ENCODE measurements at regions not wholly inside any gene's neighbourhood (a gene's known extent, or its start where the extent isn't known, plus 50 kb on each side); places are given as distances from the start of the nearest gene placed in this dataset.

DNA sequence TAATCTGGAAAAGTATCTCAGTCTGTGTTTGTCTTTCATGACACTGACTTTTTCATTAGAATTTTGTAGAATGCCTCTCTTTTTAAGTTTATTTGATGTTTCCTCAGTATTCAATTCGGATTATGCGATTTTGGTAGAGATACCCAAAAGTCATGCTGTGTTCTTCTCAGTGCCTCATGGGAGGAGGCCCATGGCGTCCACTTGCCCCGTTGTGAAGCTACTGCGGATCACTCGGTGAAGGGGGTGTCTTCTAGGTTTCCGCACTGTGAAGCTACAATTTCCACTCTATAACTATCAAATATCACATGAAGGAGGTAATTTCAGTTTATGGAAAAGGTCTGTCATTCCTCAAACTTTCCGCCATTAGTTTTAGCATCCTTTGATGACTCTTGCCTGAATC, 794.0 kb downstream of the TBC1D22A start:
- DNase-seq: no peak

GRCh38 chr22:47553436-47553835, 791.0 kb downstream of the TBC1D22A start:
- DNase-seq: no peak

DNA sequence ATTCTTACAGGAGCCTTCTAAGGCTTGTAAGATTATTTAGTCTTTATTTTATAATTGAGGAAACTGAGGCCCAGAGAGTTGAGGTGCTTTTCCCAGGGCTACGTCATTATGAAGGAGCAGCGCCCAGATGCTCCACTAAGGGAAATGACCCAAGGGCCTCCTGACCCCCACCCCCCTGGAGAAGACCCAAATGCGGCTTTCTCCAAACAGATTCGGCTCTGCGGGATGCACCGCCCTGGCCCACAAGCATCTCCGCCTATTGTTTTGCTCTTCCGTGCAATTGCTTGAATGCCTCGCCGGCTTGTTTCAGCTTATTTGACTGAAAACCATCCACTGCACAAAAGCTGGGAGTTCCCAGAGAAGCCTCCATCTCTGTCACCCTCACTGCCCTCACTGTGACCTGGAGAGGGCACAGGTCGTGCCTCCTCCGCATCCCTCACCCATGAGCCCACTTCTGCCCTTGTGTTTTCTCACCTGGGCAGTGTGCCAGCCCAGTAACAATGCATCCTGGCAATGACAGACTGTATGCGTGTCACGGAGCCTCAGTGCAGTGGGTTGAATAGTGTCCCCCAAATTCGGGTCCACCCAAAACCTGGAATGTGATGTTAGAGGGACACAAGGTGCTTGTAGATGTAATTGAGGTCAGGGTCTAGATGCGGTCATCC, 790.2 kb downstream of the TBC1D22A start:
- DNase-seq: no peak

DNA sequence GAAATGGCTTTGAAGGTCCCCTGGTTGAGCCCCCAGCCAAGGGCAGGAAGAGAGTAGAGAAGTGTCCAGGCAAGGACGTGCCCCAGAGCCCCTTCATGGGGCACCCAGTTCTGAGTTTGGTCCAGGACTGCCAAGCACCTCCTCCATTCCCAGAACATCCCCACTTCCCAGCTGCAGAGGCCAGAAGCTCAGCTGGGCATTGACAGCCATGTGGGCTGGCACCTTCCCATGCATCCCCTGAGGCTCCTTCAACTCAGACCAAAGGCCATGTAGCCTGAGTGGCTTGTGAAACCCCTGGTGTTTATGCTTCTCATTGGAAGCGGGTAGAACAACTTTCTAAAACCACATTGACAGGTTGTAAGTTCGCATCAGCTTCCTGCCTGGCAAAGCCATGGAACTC, 789.6 kb downstream of the TBC1D22A start:
- DNase-seq: no peak

GRCh38 chr22:47551431-47551775, 789.0 kb downstream of the TBC1D22A start:
- no peak for DNase-seq

DNA sequence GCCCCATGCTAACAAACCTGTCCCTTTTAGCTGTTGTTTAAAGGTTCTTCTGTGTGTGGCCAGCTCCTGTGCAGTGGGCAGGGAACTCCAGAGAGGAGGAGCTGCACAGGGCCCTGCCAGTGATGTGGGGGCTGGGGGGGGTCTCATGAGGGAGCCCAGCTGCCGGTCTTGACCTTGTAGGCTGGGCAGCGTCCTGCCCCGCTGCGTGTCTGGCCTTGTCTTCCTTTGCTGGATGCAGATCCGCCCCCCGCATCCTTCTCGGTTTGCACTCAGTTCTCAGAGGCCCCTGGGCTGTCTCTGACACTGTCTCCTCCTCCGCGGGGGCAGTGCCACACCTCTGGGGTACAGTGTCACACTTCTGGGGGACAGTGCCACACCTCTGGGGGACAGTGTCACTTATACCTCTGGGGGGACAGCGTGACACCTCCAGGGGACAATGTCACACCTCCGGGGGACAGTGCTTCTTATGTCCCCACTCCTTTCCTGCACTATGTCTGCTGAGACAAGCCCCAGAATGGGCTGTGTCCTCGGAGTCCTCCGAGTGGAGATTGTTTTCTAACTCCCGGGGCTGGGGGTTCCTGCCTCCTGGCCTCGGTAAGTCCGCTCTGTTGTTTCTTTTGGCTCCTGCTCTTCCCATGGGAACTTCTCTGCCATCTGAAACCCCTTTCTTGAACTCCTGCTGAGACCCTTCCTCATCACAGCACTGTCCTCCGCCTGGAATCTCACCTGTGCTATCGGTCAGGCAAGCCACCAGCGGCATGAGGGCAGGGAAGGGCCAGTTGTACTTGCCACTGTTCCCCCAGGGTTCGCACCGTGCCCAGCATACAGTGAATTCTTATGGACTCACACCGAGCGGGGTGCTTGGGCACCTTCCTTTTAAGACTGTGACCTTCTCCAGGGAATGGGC, 788.3 kb downstream of the TBC1D22A start:
- no peak for DNase-seq

DNA sequence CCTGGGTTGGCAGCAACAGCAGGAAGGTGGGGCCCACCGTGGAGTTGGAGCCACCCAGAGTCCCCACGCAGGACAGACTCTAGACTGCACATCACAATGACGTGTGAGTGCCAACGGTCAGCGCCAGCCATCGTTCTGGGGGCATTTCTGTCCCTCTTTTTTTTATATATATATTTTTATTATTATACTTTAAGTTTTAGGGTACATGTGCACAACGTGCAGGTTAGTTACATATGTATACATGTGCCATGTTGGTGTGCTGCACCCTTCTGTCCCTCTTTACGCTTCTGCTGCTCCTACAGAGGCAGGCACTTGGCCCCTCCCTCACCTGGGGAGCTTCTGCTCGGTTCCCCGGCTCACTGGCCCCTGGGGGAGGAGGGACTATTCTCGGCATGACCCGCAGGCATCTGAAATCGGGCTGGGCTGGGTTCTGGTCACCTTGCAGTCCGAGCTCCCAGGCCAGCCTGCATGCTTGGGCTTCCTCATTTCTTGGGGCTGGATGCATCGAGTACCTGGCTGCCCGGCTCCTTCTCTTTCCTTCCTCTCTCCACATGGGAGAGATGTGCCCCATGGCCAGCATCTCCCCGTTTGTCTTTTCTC, 787.4 kb downstream of the TBC1D22A start:
- no peak for DNase-seq

GRCh38 chr22:47548953-47549740, 786.7 kb downstream of the TBC1D22A start:
- DNase-seq: no peak

- no peak for DNase-seq
These were observed 785.6 kb downstream of the TBC1D22A start for GRCh38 chr22:47547881-47548650.

DNA sequence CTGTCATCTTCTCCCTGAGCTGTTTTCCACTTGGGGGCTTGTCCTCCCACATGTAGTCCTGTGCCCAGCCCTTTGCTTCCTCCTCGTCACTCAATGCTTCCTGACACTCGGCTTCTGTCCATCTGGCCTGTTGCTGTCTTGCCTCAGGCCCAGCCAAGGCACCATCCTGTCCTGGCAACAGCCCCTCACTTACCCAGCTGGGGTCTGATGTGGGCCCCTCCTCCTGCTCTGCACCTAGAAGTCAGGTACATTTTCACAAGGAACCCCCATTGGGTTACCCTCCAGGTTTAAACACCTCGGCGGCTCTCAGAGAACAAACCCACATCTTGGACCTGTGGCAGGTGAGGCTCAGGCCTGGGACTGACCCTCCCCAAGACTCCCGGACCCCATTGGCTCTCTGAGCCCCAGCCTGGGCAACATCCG, 784.8 kb downstream of the TBC1D22A start:
- DNase-seq: no peak

- no peak for DNase-seq
These were observed 782.2 kb downstream of the TBC1D22A start for GRCh38 chr22:47544696-47545095.

DNA sequence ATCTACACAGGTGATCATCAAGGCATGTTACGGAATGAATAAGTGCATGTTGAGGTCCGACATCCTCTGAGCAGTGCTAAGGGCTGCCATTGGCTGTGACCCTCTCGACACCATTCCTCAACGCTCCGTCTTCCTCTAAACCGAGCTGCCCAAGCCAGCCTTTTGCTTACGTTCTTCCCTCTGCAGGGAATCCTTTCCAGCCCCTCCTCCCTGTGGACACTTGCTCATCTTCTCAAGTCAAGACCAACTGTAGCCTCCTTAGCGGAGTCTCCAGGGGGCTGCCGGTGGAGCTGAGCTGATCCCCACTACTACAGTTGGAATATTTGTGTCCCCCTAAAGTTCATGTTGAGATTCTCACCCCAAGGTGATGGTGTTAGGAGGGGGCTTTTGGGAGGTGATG, 781.0 kb downstream of the TBC1D22A start:
- no peak for DNase-seq

- DNase-seq: no peak
These were observed 777.6 kb downstream of the TBC1D22A start for GRCh38 chr22:47540011-47540410.

- DNase-seq: no peak
These were observed 776.9 kb downstream of the TBC1D22A start for GRCh38 chr22:47539374-47539773.

DNA sequence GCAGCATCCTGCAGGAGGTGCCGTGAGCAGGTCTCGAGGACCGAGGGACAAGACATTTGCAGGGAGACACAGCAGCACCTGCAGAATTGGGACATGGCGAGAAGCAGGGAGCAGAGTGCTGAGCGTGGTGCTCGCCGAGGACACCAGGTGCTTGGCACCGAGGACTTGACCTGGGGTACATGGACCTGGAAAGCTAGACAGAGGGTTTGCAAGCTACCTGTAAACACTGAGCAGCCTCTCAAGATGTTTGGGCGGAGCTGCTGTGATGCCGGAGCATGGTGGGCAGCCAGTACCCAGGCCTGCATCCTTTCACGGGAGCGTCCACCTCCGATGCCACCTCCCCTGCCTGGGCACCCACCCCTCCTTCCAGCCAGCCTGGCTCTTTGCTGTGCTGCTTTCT, 773.2 kb downstream of the TBC1D22A start:
- no peak for DNase-seq

- no peak for DNase-seq
These were observed 772.5 kb downstream of the TBC1D22A start for GRCh38 chr22:47534804-47535410.

- DNase-seq: no peak
These were observed 771.7 kb downstream of the TBC1D22A start for GRCh38 chr22:47533961-47534803.

GRCh38 chr22:47517062-47517461, 754.6 kb downstream of the TBC1D22A start:
- DNase-seq: no peak

- no peak for DNase-seq
These were observed 753.1 kb downstream of the TBC1D22A start for GRCh38 chr22:47515384-47516125.

- no peak for DNase-seq
These were observed 750.2 kb downstream of the TBC1D22A start for GRCh38 chr22:47512617-47513016.

Data from CD4-positive, alpha-beta T cell treated with Interleukin-21 for 1 hour (primary cell).